ENCODE measurements at regions not wholly inside any gene's neighbourhood (a gene's known extent, or its start where the extent isn't known, plus 50 kb on each side); places are given as distances from the start of the nearest gene placed in this dataset.

DNA sequence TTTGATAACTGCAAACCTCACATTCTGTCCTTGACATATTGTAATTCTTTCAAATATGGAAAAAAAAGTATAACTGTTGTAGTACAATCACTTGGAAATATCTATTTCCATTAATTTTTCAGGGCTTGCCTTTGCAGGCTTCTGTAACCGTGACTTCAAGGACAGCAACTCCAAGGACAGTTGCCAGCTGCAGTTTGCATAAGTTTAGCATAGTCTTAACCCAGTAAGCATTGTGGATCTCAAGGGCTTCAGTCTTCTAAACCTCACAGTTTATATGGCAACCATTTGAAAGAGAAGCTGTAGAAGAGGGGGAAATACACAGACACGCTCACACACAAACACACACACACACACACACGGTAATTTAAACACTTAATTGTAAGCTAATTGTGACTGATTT lies 112.8 kb upstream of the GPR149 start:
- H3K4me3 ChIP-seq (ENCODE audit: low read depth, low read length): no peak overlapping the region
- H3K27me3 ChIP-seq (ENCODE audit: control insufficient read depth, insufficient read depth, low read length): no peaks in the 10 kb centered on the region
- ChIA-PET POLR2A (no interaction called here), CTCF (interaction anchor here (1.3 kb wide), 1 partner anchor 10 kb away, joined by 3 read pairs; no protein-coding TSS in a partner anchor)
- no peak for DNase-seq (ENCODE audit: low read depth)
- TF ChIP-seq, protein P1, sequence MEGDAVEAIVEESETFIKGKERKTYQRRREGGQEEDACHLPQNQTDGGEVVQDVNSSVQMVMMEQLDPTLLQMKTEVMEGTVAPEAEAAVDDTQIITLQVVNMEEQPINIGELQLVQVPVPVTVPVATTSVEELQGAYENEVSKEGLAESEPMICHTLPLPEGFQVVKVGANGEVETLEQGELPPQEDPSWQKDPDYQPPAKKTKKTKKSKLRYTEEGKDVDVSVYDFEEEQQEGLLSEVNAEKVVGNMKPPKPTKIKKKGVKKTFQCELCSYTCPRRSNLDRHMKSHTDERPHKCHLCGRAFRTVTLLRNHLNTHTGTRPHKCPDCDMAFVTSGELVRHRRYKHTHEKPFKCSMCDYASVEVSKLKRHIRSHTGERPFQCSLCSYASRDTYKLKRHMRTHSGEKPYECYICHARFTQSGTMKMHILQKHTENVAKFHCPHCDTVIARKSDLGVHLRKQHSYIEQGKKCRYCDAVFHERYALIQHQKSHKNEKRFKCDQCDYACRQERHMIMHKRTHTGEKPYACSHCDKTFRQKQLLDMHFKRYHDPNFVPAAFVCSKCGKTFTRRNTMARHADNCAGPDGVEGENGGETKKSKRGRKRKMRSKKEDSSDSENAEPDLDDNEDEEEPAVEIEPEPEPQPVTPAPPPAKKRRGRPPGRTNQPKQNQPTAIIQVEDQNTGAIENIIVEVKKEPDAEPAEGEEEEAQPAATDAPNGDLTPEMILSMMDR (IDR thresholded peaks at IDR 0.05; ENCODE audit: insufficient read depth, low read depth, low read length): no peak
- H3K36me3 ChIP-seq (ENCODE audit: control insufficient read depth, insufficient read depth, low read length): no peaks in the 10 kb centered on the region

DNA sequence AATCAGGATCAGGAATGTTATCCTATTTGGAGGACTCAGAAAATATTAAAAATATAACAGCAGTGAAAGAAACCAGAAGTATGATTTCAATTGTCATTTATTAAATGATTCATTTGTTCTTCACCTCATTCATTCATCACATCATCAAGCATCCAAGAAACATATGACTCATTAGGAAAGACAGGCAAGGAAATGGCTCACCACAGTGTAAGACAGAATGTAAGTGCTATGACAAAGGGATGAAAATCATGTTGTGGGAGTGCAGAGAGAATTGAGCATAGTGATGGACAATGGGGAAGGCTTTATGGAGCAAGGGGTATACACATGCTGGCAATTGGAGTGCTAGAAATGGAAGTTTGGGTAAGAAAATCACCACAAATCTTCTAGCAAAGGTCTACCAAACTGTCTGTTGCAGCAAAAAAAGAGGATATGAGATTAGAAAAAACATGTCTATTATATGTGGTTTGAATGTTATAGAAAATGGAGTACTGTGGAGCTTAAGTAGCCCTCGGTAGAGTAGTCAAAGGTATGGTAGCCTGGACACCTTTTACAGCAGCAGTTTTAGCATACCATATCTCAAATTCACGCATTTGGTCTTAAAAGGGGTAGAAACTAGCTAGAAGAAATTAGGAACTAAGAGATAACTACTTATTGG lies 111.1 kb upstream of the GPR149 start:
- TF ChIP-seq, protein P1 (IDR thresholded peaks at IDR 0.05; ENCODE audit: insufficient read depth, low read depth, low read length): no peak
- DNase-seq (ENCODE audit: low read depth): no peak
- ChIA-PET CTCF (no interaction called here), POLR2A (no interaction called here)
- Histone ChIP-seq H3K4me3 (ENCODE audit: low read depth, low read length) (no peak overlapping the region), H3K36me3 (ENCODE audit: control insufficient read depth, insufficient read depth, low read length) (no peaks in the 10 kb centered on the region), H3K27me3 (ENCODE audit: control insufficient read depth, insufficient read depth, low read length) (no peaks in the 10 kb centered on the region)

DNA sequence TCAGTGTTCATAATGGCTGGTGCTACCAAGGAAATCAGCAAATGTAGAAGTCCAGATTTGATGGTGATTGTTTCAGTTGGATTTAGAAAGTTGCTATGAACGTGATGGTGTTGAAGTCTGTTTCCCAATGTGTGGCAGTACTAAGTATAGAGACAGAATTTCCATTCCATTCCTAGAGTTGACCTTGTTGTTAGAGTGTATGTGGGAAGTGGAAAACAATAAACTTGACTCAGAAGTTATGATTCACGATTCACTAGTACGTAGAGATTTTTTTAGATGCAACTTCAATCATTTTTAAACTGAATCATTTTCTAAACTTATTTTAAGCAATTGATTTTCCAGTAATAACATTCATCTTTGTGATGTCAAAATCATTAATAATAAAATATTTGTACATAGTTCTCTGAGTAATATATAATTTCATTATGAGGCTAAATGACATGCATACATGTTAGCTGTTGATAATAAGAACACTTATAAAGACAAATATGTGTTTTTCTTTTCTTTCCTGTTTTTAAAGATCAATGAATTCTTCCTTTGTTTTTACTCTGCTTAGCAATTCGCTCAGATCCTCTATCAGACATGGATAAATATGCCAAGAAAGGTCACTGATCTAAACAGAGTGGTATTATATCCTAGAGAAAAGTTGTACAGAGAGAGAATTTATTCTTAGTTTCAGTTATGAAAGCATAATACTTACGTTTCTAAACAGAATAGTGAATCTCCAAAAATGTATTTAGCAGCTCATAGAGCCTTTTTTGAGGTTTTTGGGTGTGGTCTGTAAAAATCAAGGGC lies 108.8 kb upstream of the GPR149 start:
- TF ChIP-seq, protein P1 (IDR thresholded peaks at IDR 0.05; ENCODE audit: insufficient read depth, low read depth, low read length): no peak
- H3K4me3 ChIP-seq (ENCODE audit: low read depth, low read length): no peak overlapping the region
- ChIA-PET CTCF (no interaction called here), POLR2A (no interaction called here)
- no peaks in the 10 kb centered on the region for H3K27me3 ChIP-seq (ENCODE audit: control insufficient read depth, insufficient read depth, low read length)
- no peak for DNase-seq (ENCODE audit: low read depth)
- no peaks in the 10 kb centered on the region for H3K36me3 ChIP-seq (ENCODE audit: control insufficient read depth, insufficient read depth, low read length)

DNA sequence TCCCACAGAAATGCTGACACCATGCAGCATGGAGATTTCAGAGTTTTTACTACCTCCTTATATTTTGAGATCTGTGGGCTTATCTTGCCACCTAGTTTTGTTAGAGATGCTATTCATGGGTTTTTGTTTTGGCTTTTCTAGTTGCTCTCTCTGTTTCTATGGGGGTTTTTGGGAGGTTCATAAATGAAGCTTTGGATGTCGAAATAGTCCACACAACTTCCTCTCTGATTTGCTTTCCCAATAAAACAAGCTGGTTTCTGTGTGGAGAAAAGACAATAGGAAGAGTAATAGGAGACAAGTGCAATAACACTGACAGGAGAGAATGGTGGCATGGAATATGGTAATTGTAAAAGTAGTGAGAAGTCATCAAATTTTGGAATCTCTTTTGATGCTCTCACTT lies 106.8 kb upstream of the GPR149 start:
- TF ChIP-seq, protein P1 (IDR thresholded peaks at IDR 0.05; ENCODE audit: insufficient read depth, low read depth, low read length): no peak
- no peaks in the 10 kb centered on the region for H3K27me3 ChIP-seq (ENCODE audit: control insufficient read depth, insufficient read depth, low read length)
- H3K4me3 ChIP-seq (ENCODE audit: low read depth, low read length): no peak overlapping the region
- DNase-seq (ENCODE audit: low read depth): no peak
- H3K36me3 ChIP-seq (ENCODE audit: control insufficient read depth, insufficient read depth, low read length): no peaks in the 10 kb centered on the region
- ChIA-PET POLR2A (no interaction called here), CTCF (no interaction called here)

DNA sequence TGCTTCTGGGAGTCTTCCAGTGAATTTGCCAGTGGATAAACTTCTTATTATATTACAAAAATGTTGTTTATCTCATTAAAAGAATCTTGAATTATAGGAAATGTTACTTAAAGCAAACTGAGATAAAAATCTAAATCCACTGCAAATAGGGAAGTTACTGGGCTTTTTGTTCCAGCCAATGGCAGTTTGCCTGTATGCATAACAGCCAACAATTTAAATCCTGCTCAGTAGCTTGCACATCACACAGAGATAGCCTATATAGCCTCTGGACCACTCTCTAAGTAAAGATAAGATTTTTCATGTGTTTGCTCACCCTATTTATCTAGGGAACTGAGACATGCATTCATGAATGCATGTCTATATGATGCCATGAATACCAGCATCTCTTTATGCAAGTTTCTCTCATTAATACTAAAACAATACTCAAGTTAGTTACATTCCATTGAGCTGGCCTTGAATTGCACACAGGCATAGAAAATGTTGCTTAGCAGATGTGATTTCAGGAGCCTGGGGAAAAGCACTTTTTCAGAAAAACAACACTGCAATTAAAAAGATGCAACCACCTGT lies 92.1 kb upstream of the GPR149 start:
- CTCF ChIA-PET: interaction anchor here (0.5 kb wide), 1 partner anchor 68 kb away, joined by 3 read pairs; no protein-coding TSS in a partner anchor
- TF ChIP-seq, protein P1 (IDR thresholded peaks at IDR 0.05; ENCODE audit: insufficient read depth, low read depth, low read length): no peak
- POLR2A ChIA-PET: no interaction called here

More for the DNA sequence above, 92.1 kb upstream of the GPR149 start:
- H3K4me3 ChIP-seq (ENCODE audit: low read depth, low read length): no peak overlapping the region
- DNase-seq (ENCODE audit: low read depth): no peak
- H3K27me3 ChIP-seq (ENCODE audit: control insufficient read depth, insufficient read depth, low read length): no peaks in the 10 kb centered on the region
- no peaks in the 10 kb centered on the region for H3K36me3 ChIP-seq (ENCODE audit: control insufficient read depth, insufficient read depth, low read length)

Measured in BJ (cell line).